ENCODE measurements at regions not wholly inside any gene's neighbourhood (a gene's known extent, or its start where the extent isn't known, plus 50 kb on each side); places are given as distances from the start of the nearest gene placed in this dataset.

- Histone ChIP-seq H3K27me3 (ENCODE audit: control insufficient read depth in 1 of 2, insufficient read depth in 2 of 2, low read length in 2 of 2) (peaks cover 12 to 67% of the 10 kb centered on the region in 2 experiments; a peak in 4 of 5 replicates), H3K36me3 (replicated peaks in 1 of 2; ENCODE audit: control insufficient read depth in 1 of 2, insufficient read depth in 2 of 2, low read length in 2 of 2) (no peaks in the 10 kb centered on the region), H2AFZ (ENCODE audit: low read length) (no peak overlapping the region), H3K4me2 (ENCODE audit: low read depth, low read length) (no peak overlapping the region), H3K4me1 (ENCODE audit: insufficient read depth, low read length) (no peaks in the 10 kb centered on the region), H3K4me3 (replicated peaks in 1 of 3; ENCODE audit: insufficient read depth in 1 of 3, low read depth in 2 of 3, low read length in 3 of 3) (no peak overlapping the region), H3K27ac (ENCODE audit: extremely low read length, insufficient read depth, low read length) (no peak overlapping the region), H3K9me3 (ENCODE audit: low read length) (no peaks in the 10 kb centered on the region), H4K20me1 (ENCODE audit: insufficient read depth, low read length) (no peaks in the 10 kb centered on the region), H3K79me2 (ENCODE audit: insufficient read depth, low read length) (no peaks in the 10 kb centered on the region), H3K9ac (ENCODE audit: insufficient read depth, low read depth, low read length) (no peak overlapping the region)
- FAIRE-seq (no peak), ATAC-seq (no peak), DNase-seq (ENCODE audit: low spot score) (no peak)
- POLR2A ChIA-PET: no interaction called here
- 41% methylated on average over 12 of the region's 12 CpGs for WGBS (ENCODE audit: low lambda C conversion rate)
- intact Hi-C loops (cut with micrococcal nuclease; ENCODE audit: unreplicated experiment): no loop called here
- no peak for TF ChIP-seq MLLT10 (CRISPR knock-in tag; IDR thresholded peaks at IDR 0.05)
- no peak for TF ChIP-seq NFKBIZ (CRISPR knock-in tag; IDR thresholded peaks at IDR 0.05)
- TF ChIP-seq TRIM24 (CRISPR knock-in tag; IDR thresholded peaks at IDR 0.05): no peak
- TF ChIP-seq ZNF30 (CRISPR knock-in tag; IDR thresholded peaks at IDR 0.05): no peak
- CTCF ChIA-PET (ENCODE audit: low intra/inter-chr PET ratio, low total read pairs): no interaction called here
- no TSS peak for BruUV-seq (replicated peaks)
- in situ Hi-C loops (cut with HindIII; ENCODE audit: extremely low pct_ligation_motif_present, low pct_unique_long_range_greater_than_20kb): no loop called here
These were observed 53.0 kb upstream of the LAPTM5 start for GRCh38 chr1:30810416-30811080.

DNA sequence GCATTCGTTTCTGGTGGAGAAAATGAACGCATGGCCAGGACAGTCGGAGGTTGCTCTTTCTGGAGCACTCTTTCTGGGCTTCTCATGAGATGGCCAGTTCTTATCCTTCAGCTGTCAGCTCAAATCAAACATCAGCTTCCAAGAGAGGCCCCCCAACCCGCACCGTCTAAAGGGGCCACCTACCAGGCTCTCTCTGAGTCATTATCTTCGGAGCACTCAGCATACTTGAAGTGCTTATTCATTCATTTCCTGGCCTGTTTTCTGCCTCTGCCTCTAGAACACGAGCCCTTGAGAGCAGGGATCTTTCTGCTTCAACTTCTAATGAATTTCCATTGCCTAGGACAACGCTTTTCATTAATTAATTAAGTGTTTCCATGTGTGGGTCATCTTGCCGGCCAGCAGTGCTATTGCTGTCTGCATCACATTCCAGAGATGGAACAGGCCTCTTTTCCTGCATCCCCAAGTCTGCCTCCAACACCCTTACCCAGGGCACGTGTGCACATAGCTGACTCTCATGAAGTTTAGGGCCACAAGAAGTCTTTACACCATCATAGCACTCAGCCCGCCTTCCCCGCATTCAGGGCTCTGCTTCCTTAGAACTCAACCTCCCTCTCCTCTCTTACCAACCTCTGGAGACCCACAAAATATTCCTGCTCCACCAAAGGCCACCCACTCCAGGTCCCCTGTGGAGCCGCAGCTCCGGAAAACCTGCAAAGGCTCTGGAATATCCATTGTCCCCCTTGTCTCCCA lies 52.1 kb upstream of the LAPTM5 start:
- Histone ChIP-seq H3K79me2 (ENCODE audit: insufficient read depth, low read length) (no peaks in the 10 kb centered on the region), H3K27ac (ENCODE audit: extremely low read length, insufficient read depth, low read length) (no peak overlapping the region), H4K20me1 (ENCODE audit: insufficient read depth, low read length) (no peaks in the 10 kb centered on the region), H3K4me3 (replicated peaks in 1 of 3; ENCODE audit: insufficient read depth in 1 of 3, low read depth in 2 of 3, low read length in 3 of 3) (no peak overlapping the region), H3K36me3 (replicated peaks in 1 of 2; ENCODE audit: control insufficient read depth in 1 of 2, insufficient read depth in 2 of 2, low read length in 2 of 2) (no peaks in the 10 kb centered on the region), H3K4me1 (ENCODE audit: insufficient read depth, low read length) (no peaks in the 10 kb centered on the region), H3K27me3 (ENCODE audit: control insufficient read depth in 1 of 2, insufficient read depth in 2 of 2, low read length in 2 of 2) (peaks cover 12 to 68% of the 10 kb centered on the region in 2 experiments; a peak in 4 of 5 replicates), H3K4me2 (ENCODE audit: low read depth, low read length) (no peak overlapping the region), H3K9me3 (ENCODE audit: low read length) (no peaks in the 10 kb centered on the region), H2AFZ (ENCODE audit: low read length) (no peak overlapping the region), H3K9ac (ENCODE audit: insufficient read depth, low read depth, low read length) (no peak overlapping the region)
- FAIRE-seq (no peak), ATAC-seq (no peak), DNase-seq (ENCODE audit: low spot score) (no peak)
- 29% methylated on average over 14 of the region's 14 CpGs for WGBS (ENCODE audit: low lambda C conversion rate)
- CTCF ChIA-PET (ENCODE audit: low intra/inter-chr PET ratio, low total read pairs): no interaction called here
- in situ Hi-C loops (cut with HindIII; ENCODE audit: extremely low pct_ligation_motif_present, low pct_unique_long_range_greater_than_20kb): no loop called here
- POLR2A ChIA-PET: no interaction called here
- intact Hi-C loops (cut with micrococcal nuclease; ENCODE audit: unreplicated experiment): no loop called here
- no TSS peak for BruUV-seq (replicated peaks)
- TF ChIP-seq GMEB1 (CRISPR knock-in tag; IDR thresholded peaks at IDR 0.05; ENCODE audit: borderline replicate concordance) (no peak), ZFP82 (CRISPR knock-in tag; IDR thresholded peaks at IDR 0.05; ENCODE audit: borderline replicate concordance) (no peak)

Data from HepG2 (cell line).